Erythroblast (primary cell): ENCODE measurements at regions not wholly inside any gene's neighbourhood (a gene's known extent, or its start where the extent isn't known, plus 50 kb on each side); places are given as distances from the start of the nearest gene placed in this dataset.
"Not testable (repeated sequence)": the region's sequence is repeated elsewhere in the genome, so short reads cannot be mapped to it uniquely, and the experiment has no call there.

ENCODE experiments used
- DNase-seq, 2 experiments: peaks; one replicate each; lab custom pipeline; 2025; lab: John Stamatoyannopoulos, UW
- GATA1 ChIP-seq: IDR thresholded peaks from 2 replicates; pipeline ENCODE4 v1.6.1; 2011; ENCODE audit warnings: low read depth, mild to moderate bottlenecking, control low read depth, low read length, moderate library complexity
- POLR2A ChIP-seq: IDR thresholded peaks from 2 replicates; pipeline ENCODE4 v1.6.1; 2011; ENCODE audit warnings: mild to moderate bottlenecking, low read length

- DNase-seq = no peak
- TF ChIP-seq POLR2A (no peak), GATA1 (no peak)
Measured at GRCh38 chr6:11486959-11487358, 50.6 kb upstream of the TMEM170B start.

- no peak for DNase-seq
- TF ChIP-seq POLR2A = no peak
- TF ChIP-seq GATA1 = no peak
Measured at GRCh38 chr6:11486486-11486885, 51.1 kb upstream of the TMEM170B start.

GRCh38 chr6:11486051-11486450 lies 51.5 kb upstream of the TMEM170B start:
- no peak for DNase-seq
- no peak for TF ChIP-seq POLR2A
- TF ChIP-seq GATA1 = no peak

DNA sequence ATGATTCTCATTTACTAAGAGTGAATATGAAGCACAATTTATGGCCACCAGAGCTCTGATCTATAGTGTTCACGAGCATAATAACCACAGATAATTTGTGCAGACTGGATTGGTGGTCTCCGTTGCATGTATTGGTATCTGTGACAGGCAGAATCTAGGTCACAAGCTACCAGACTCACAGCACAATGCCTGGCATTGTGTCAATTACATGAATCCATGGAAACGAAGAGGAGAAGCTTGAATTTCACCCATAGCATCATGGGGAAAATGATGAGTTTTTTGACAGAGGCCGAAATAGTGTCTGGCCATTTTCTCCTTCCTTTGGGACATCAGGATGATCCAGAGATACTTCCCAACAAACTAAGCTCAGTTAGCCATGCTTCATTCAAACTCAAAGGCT lies 52.3 kb upstream of the TMEM170B start:
- no peak for DNase-seq
- no peak for TF ChIP-seq GATA1
- TF ChIP-seq POLR2A = no peak

GRCh38 chr6:11484441-11484840 lies 53.1 kb upstream of the TMEM170B start:
- no peak for DNase-seq
- TF ChIP-seq GATA1 = no peak
- TF ChIP-seq POLR2A = no peak

- DNase-seq = no peak
- TF ChIP-seq POLR2A (no peak), GATA1 (no peak)
Measured at GRCh38 chr6:11482616-11483015, 54.9 kb upstream of the TMEM170B start.

GRCh38 chr6:11480541-11480940 lies 57.0 kb upstream of the TMEM170B start:
- TF ChIP-seq POLR2A = no peak
- no peak for TF ChIP-seq GATA1
- no peak for DNase-seq

DNA sequence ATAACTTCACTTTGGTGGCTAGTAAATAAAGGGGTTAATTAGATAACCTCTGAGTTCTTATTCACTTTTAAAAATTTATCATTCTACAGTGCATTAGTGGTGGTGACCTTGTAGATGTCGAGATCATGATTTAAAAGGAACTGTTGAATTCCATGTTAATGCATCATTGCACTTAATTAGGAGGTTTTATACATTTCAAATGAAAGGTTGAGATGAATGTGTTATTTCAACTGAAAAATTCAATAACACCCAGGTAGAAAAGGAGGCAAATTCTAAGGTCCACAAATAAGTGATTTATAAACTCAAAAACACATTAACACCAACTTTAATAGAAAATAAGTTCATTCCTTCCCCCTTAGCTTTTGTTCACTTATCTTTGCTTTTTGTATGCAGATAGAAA lies 58.3 kb upstream of the TMEM170B start:
- no peak for TF ChIP-seq GATA1
- no peak for TF ChIP-seq POLR2A
- no peak for DNase-seq

GRCh38 chr6:11478586-11478985 lies 59.0 kb upstream of the TMEM170B start:
- no peak for DNase-seq
- TF ChIP-seq GATA1 (no peak), POLR2A (no peak)

DNA sequence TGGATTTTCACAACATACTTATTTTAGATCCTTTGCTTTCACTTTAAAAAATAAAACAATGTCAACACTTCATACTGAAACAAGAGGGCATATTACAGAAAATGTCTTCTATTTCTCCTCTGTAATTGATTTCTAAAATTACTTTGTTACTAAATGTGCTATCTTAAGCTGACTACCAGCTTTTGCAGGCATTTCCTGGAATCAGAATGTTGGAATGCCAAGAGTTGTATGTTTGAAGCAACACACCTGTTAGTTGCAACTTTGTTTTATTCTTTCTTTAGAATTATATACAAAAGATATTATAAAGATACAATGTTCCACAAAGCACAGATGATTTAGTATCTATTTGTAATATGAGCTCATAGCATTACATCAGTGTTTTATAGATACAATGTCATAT lies 62.5 kb upstream of the TMEM170B start:
- no peak for TF ChIP-seq POLR2A
- no peak for TF ChIP-seq GATA1
- DNase-seq = no peak

DNA sequence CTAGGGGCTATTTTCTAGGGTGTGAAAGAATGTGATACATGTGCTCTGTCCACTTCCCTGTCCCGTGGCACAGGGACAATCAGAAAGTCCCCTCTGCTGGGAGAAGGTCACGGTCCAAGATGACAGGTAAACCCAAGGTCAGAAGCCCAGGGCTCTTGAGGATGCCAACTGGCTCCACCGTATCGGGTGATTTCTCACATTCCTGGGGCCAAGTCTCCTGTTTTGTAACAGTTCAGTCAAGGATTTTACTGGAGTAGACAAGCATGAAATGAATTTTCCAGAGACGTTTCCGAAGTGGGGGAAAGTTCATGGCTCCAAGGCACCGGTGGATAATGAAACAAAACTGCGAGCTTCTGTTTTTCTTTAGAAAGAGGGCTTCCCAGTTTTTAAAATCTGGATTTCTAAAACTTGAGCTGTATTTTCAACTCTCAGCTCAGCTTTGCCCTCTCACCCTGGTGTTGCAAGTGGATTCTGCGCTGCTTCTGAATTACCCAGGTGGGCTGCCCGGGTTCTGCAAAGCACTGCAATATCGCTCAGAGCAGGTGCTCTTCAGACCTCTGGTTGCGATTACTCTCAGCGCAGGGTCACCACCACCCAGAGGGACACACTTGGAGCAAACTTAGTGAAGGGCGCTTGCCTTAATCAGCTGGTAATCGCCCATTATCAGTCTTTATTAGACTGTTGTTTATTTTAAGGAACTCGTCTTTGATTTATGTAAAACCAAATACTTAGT lies 64.4 kb upstream of the TMEM170B start:
- DNase-seq = no peak
- TF ChIP-seq POLR2A (no peak), GATA1 (no peak)

GRCh38 chr6:11471261-11471660 lies 66.3 kb upstream of the TMEM170B start:
- TF ChIP-seq GATA1 (no peak), POLR2A (no peak)
- no peak for DNase-seq

GRCh38 chr6:11469684-11470083 lies 67.9 kb upstream of the TMEM170B start:
- DNase-seq = no peak
- TF ChIP-seq POLR2A = no peak
- TF ChIP-seq GATA1 = no peak

DNA sequence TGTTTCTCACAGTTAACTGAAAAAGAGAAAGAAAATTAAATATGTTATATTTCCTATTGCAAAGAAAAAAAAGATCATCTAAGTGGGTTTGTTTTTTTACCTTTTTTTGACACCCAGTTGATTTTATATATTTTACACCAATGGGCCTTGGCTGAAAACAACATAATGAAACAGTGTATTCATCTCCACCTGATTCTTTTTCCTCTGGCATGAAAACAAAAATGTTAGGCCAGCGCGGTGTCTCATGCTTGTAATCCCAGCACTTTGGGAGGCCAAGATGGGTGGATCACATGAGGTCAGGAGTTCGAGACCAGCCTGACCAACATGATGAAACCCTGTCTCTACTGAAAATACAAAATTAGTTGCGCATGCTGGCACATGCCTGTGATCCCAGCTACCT lies 69.3 kb upstream of the TMEM170B start:
- DNase-seq = not testable (repeated sequence)

GRCh38 chr6:11467364-11467763 lies 70.2 kb upstream of the TMEM170B start:
- DNase-seq = no peak
- TF ChIP-seq POLR2A (no peak), GATA1 (no peak)
